NK-92 treated with Interleukin-12 subunit alpha and Interleukin-12 subunit beta, amount 100 ng/mL, for 24 hours (cell line): ENCODE measurements at regions not wholly inside any gene's neighbourhood (a gene's known extent, or its start where the extent isn't known, plus 50 kb on each side); places are given as distances from the start of the nearest gene placed in this dataset.

Experiments
- DNase-seq: peaks from one replicate; lab custom pipeline; 2025; lab: John Stamatoyannopoulos, UW

DNA sequence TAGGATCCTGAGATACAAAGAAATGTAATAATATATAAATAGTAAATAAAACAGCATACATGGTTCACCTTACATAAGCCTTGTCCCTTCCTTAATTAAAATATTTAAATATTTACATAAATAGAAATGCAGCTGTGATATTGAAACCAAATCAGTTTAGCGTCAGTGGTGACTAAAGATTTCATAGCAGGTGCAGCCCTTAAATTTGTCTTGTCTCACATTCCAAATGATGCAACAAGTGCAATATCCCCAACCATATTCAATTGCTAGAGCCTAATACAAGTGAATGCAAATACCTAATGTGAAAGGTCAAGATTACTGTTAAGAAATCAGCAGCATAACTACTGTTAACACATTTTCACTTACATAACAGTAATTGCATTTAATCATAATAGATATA, 539.5 kb downstream of the NYAP2 start:
- DNase-seq, result no peak

DNA sequence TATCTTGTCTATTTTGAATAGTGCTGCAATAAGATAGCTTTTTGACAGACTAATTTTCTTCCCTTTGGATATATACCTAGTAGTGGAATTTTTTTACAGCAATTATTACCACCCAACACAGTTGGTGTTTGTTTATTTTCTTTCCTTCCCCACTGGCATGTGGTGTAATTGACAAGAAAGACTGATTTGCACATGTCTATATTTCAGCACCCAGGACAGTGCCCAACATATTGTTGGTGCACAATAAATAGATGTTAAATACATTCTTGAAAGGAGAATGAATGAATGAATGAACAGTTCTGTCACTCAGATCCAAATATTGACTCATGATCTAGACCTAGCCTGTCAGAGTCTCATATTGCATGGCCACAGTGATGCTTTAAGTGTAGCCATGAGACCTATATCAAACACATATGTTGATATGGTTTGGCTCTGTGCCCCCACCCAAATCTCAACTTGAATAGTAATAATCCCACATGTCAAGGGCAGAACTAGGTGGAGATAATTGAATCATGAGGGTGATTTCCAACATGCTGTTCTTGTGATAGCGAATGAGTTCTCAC, 538.2 kb downstream of the NYAP2 start:
- no peak for DNase-seq

DNA sequence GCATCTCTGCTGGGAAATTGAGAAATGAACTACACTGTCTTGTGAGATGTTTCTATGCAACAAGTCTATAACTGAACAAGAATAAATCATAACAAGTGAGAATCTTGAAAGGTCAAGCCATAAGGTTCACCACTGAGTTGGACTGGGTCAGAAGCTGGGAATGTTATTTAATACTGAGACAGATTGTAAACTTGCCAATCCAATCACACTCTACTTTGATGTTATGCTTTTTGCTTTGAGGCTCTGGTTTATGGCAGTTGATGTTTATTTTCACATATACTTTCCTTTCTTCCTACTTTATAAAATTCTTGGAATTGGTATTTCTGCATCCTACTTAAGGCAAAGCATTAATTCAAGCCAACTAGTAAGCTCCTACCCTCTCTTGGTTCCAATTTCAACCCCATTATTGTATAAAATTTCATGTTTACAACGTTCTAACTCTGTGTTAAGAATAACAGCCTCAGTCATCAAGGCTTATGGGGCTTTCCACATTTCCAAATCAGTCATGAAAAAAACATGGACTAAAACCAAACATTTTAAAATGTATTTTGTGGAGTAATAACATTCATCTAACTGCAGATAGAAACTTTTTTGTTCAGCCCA, 533.4 kb downstream of the NYAP2 start:
- no peak for DNase-seq

DNA sequence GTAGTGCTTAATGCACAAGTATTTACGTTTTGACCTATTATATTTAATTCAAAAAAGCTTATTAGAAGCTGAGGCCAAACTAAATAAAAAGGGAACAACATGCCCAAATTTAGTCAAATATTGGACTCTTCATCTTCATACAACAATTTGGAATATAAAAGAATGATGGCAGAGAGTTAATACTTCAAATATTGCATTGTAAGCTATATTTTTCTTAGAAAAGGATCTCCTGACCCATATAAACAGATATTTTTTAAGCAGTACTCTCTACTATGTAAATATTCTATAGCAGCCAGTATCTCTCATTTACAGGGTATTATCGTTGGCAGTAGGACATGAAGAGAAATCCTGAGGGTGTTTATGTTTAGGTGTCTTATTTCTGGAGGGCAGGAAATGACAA, 531.2 kb downstream of the NYAP2 start:
- no peak for DNase-seq

DNA sequence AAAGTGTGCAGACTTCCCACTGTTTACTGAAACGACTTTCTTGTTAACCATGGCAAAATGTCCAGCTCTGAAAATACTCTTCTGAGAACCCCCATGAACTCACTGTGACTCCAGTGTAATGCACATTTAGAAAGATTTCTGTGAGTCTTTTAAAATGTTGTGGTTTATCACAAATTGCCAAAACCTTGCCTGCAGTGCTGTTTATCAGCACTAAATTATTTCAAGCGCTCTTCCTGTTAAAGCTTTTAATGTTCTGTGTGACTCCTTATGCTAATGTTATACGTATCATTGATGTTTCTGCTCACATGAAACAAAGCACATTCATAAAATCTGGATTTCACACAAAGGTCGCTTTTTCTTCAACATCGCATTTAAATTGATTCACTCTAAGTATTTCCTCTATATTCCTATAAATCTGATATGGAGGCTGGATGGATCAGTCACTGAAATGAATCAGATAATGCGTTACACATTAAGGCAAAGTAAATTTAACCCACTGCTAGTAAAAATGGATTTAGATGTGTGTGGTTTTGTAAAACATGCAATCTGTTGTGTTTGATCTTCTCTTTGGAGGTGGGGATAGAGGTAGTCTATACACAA, 521.2 kb downstream of the NYAP2 start:
- DNase-seq, result no peak

DNA sequence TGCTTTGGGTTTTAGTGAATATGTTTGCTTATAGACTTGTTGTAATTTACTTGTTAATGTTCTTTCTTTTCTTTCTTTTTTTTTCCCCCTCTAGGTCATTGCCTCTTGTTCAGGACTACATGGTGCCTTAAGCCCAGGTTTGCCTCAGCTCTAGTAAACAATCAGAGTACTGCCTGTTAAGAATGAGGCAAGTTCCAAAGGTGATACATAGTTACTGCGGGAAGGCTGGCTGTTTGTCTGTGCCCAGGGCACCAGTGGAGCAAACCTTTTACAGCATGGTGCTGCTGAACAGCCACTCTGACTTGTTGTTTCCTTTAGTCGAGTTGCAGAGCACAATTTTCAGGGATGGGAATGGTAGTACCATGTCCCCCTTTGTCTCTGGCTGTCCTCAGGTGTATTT, 517.2 kb downstream of the NYAP2 start:
- no peak for DNase-seq

DNA sequence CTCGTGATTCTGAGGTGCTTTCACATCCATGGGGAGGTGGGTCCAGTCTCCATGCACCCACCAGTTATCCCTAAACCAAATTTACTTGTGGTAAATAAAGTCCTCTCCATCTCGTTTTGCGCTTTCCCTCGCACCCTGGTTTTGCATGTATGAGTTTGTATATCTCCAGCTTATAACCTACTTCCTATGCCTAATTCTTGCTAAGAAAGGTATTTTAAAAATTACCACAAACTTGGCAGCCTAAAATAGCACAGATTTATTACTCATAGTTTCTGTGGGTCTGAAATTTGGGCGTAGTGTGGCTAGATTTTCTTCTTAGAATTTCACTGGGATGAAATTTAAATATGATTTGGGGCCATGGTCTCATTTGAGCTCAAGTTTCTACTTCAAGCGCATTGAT, 511.5 kb downstream of the NYAP2 start:
- DNase-seq, result no peak

DNA sequence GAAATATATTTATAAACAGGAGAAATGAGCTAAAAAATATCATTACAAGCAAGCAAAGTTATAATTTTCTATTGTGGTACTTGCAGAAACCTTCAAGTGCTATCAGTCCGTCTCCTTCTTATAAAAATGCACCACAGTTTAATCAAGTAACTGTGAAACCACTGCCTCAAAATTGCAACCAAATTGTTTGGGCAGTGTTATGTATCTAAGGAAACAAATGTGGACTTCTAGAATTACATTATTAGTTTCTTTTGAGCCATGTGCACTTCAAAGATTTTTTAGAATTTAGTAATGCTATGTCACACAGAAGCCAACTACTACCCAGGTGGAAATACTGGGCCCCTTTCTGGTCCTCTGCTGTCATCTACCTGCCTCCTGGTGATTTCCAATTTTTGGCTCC, 495.6 kb downstream of the NYAP2 start:
- no peak for DNase-seq

DNA sequence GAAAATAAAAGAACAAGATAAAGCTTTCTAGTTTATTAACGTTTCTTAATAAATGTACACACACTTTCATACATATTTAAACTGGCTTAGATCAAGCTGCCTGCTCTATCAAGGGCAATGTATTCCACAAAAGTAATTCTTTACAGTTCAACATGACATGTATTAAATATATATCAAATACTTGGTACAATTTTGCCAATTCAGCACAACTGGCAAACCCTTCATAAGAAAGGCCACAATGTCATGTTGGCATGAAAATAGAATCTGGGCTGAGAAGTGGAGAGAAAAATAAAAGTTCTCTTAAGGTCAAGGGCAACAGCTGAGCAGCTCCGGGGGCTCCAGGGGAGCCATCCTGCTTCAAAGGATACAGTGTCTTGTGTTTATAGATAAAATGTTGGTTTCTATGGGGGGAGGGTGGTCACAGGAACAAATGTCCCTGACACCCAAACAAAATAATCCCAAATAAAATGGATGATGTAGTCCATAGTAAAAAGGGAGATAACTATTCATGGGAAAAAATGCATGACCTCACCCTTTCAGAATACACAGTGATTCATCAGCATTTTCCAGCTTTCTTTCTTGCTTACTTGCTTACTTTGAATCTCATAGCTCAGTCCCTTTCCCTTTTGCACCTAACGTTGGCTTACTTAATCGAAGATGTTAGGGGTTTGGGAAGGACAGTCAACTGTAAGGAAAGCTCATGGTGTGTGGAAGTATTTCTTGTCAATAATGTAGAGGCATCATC, 494.9 kb downstream of the NYAP2 start:
- no peak for DNase-seq

DNA sequence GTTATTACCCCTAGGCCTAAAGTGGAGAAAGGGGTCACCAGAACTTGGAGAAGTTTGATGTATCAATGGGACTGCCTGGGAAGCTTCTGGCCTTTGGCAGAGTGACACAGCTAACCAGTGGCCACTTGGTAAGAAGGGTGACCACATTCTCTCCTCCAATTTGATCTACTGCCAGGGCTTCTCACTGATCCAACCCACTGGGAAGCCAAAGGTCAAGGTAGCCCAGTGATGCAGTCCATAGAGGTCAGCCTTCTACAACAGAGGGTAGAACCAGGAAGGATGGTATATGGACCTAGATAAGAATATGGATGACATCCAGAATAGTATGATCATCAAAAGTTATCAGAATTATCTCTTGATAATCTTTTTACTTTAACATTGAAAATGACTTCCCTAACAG, 493.6 kb downstream of the NYAP2 start:
- no peak for DNase-seq

DNA sequence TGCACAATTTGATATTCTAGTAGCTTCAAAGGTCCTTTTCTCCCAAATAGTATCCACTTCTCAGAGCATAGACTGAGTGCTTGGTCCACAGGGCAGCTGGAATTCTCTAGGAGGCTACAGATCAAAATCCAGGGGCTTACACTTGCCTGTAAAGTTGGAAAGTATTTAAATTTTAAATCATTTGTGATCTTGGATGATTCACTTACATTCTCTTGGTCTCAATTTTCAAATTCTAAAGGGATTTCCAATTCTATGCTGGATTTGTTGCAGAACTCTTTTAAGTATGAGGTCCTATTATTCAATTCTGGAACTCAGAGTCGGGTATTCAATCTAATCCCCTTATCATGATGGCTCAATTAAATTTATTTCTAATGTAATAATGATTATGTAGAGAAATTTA, 492.3 kb downstream of the NYAP2 start:
- no peak for DNase-seq

DNA sequence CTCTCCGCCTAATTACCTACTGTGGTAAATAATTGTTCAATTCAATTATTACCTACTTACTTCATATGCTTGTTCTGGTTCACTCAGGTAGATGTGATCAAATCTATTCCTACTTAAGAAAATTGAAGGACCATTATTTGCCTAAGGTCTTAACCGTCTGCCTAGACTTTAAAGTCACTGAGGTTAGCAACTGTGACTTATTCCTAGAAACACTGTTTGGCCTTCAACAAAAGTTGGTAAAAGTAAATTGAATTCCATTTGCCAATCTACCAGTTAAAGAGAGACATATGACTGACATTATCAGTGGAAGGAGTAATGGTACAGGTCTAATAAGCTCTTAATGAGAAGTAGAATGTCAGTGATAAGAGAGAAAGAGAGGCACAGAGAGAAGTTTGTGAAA, 491.5 kb downstream of the NYAP2 start:
- no peak for DNase-seq

DNA sequence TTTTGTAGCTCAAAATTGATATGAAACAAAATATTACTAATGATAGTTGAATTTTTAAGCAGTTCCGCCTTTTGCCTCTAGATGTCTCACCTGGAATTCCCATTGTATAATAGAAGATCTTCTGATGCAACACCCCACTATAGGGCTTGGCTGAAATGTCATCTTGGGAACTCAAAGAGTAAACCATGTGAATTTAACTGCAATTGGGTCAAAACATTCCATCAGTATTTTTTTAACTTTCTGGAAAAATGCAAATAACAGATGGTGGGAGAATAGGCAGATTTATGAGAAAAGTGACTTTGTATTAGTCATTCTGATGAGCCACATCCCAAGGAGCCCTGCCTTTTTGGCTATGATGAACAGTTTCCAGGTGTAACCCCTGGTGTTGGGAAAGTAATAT, 489.9 kb downstream of the NYAP2 start:
- DNase-seq, result no peak

DNA sequence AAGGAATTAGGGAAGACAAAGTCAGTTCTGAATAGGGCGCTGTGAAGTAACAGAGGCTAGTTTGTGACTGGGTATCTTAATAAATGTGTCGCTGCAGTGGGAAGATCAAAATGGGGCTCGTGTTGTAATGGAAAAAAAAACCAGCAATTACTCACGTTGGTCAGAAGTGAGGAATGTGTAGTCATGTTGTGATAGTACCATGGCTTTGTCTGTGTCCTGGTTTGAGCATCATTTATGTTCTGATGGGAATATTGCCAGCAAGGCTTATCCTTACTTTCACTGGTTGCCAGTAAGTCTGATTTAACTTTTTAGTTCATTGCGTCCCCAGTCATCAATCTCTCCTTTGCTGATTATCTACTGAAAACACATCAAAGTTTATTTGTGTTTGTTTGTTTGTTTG, 467.6 kb downstream of the NYAP2 start:
- no peak for DNase-seq

DNA sequence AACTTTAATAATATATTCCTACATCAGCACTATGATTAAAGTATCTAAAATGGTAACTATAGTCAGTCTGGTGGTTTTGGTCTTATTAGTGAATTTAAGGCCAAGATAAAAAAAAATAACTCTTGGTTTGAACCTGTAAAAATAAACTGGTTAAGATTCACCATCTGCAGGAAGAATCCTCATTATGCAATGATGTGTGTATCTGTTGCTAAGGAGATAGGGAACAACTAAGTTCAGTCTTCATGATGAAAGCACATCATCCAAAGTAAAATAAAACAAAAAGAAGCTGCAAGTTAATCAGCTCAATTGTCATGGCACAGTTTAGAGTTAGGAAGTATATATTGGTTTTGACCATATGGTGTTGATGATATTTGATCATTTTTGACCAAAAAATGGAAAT, 466.0 kb downstream of the NYAP2 start:
- no peak for DNase-seq

DNA sequence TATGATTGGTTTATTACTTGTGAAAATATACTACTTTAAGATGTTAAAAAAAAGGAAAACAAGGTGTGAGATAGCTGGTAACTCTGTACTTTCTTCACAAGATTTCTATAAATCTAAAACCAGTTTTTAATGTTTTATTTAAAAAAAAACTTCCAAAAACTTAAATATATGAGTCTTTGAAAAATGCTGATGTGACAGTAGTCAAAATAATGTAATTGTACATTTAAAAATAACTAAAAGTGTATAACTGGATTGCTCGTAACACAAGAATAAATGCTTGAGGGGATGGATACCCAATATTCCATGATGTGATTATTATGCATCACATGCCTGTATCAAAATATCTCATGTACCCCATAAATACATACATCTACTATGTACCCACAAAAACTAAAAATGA, 464.9 kb downstream of the NYAP2 start:
- no peak for DNase-seq

DNA sequence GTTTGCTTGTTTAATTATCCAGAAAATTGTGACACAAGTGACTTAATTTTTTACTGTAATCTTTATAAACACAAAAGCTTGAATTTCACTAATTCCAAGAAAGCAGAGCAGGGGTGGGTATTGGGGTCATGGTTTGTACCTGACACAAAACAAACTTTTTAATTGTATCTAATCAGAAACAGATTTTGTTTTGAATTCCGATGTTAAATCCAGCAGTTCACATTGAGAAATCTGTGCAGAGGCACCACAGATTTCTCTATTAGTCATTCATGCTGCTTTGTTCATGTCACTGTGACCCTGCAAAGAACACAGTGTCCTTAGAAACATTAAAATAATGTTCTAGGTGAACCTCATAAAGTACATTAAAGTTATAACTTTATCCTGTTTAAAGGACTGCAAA, 443.4 kb downstream of the NYAP2 start:
- DNase-seq, result no peak

DNA sequence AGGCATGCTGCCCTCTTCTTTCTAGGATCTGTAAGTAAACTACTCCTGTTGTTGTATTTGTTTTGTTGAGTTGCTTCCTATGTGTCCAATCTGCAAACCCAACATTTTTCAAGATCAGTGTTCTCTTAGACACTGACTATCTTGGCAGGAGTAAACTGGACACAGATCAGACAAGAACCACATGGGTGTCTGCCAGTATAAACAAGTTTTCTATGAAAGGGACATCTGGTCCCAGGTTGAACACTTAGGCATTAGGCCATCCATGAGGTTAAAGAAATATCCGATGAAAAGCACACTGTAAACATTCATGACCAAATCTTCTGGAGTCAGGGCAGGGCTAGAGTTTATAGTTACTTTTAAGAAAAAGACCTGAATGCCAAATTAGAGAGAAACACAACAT, 441.8 kb downstream of the NYAP2 start:
- no peak for DNase-seq

DNA sequence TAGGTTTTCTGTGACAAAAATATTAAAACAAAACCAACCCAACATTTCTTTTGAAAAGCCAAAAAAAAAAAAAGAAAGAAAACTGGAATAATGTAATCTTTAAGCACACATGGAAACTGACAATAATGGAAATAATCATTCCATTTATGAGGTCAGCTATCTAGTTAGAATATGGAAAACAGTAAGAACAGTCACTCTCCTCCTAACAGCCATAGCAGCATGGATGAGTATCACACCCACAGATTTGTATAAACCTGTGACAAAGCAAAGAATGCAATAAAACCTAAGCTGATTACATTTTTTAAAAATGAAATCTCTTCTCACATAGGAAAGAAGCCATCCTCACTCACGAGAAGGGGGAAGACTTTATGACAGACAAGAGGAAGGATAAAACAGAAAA, 437.8 kb downstream of the NYAP2 start:
- no peak for DNase-seq

DNA sequence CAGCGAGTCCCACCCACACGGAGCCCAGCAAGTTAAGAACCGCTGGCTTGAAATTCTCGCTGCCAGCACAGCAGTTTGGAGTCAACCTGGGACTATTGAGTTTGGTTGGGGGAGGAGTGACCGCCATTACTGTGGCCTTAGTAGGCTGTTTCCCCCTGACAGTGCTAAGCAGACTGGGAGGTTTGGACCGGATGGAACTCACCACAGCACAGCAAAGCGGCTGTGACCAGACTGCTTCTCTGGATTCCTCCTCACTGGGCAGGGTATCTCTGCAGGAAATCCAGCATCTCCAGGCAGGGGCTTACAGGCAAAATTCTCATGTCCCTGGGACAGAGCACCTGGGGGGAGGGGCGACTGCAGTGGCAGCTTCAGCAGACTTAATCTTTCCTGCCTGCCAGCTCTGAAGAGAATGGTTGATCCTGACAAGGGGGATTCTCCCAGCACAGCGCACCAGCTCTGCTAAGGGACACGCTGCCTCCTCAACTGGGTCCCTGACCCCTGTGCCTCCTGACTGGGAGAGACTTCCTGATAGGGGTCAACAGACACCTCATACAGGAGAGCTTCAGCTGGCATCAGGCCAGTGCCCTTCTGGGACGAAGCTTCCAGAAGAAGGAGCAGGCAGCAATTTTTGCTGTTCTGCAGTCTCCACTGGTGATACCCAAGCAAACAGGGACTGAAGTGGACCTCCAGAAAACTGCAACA, 425.4 kb downstream of the NYAP2 start:
- no peak for DNase-seq

DNA sequence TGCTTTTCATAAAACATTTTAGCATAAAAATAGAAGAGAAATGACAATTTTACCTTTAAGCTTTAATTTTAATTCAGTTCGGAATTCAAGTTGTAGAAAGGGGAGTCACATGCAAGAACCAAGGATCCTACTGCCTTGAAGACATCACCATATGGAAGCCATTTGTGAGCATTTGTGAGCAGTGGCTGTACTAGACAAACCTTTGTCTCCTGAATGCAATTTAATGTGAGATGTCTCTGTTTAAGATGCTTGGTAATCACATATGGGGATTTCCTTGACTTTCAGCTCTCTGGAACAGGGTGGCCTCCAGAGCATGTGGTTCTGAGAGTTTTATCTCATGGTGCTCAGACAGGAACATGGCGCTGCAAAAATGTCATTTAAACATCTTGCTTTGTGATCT, 421.8 kb downstream of the NYAP2 start:
- DNase-seq, result no peak

DNA sequence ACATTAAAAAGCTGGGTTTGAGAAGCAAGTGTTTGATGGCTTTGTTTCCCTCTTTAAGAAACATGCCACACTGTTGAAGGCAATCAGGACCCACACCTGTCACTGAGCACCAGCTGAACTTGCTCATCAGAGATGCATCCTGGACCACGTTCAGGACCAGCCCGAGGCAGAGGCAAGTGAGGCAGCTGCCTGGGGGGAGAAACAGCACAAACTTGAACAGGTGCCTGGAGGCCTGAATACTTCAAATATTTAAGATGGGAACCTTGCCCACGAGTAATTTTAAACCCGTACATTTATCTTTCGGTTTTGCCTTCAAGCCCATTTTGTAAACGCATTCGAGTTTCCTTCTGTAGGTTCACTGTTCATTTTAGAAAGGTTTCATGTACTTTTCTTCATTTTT, 421.3 kb downstream of the NYAP2 start:
- no peak for DNase-seq

DNA sequence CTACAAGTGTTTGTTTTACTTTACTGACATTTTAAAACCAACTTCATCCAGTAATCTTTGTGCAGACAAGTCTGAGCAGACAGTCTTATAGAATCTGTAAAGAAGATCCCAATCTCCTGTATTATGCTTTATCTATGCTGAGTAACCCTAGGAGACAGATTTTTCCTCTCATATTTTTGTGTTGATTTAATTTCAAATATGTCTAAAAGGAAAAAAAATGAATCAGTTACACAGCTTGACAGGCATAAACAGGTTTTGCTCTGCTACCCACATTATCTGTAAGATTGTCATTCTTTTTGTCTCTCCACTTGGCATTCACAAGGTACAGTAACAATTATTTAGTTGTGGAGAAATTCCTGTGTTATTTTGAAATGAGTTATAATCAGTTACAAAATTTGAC, 415.0 kb downstream of the NYAP2 start:
- no peak for DNase-seq
